Trophoblast cell (in vitro differentiated cells and primary cell): ENCODE measurements at regions not wholly inside any gene's neighbourhood (a gene's known extent, or its start where the extent isn't known, plus 50 kb on each side); places are given as distances from the start of the nearest gene placed in this dataset.

Experiments used
- DNase-seq, 2 donors: peaks; one replicate each; pipeline ENCODE4 v3.0.0-alpha.2; 2016
- H2AFZ ChIP-seq: 2 replicates; pipeline ENCODE4 v1.6.1; 2013; ENCODE audit warnings: low read length, moderate library complexity, mild to moderate bottlenecking; ENCODE audit not compliant: insufficient read depth, poor library complexity
- H2AK5ac ChIP-seq: 2 replicates; pipeline ENCODE4 v1.6.1; 2013; ENCODE audit warnings: mild to moderate bottlenecking, low read length
- H2BK120ac ChIP-seq: 2 replicates; pipeline ENCODE4 v1.6.1; 2013; ENCODE audit warnings: low read length, mild to moderate bottlenecking, moderate library complexity; ENCODE audit not compliant: insufficient read depth, poor library complexity
- H2BK12ac ChIP-seq: 2 replicates; pipeline ENCODE4 v1.6.1; 2013; ENCODE audit warnings: mild to moderate bottlenecking, low read length, moderate library complexity
- H2BK5ac ChIP-seq: 2 replicates; pipeline ENCODE4 v1.6.1; 2013; ENCODE audit warnings: low read length, low read depth, moderate library complexity, mild to moderate bottlenecking; ENCODE audit not compliant: poor library complexity
- H3K14ac ChIP-seq: 2 replicates; pipeline ENCODE4 v1.6.1; 2013; ENCODE audit warnings: mild to moderate bottlenecking, low read length
- H3K18ac ChIP-seq: 2 replicates; pipeline ENCODE4 v1.6.1; 2013; ENCODE audit warnings: mild to moderate bottlenecking, low read length
- H3K23ac ChIP-seq: 2 replicates; pipeline ENCODE4 v1.6.1; 2013; ENCODE audit warnings: low read length
- H3K27ac ChIP-seq: 2 replicates; pipeline ENCODE4 v1.5.1; 2013; ENCODE audit warnings: low read depth, mild to moderate bottlenecking, inconsistent platforms, low read length, moderate library complexity
- H3K27me3 ChIP-seq: 2 replicates; pipeline ENCODE4 v1.6.1; 2013; ENCODE audit warnings: inconsistent platforms, mild to moderate bottlenecking, low read length, moderate library complexity; ENCODE audit not compliant: insufficient read depth
- H3K36me3 ChIP-seq, 2 experiments: 1 replicate in 1 of 2; 2 replicates in 1 of 2; pipeline ENCODE4 v1.6.1; 2013; ENCODE audit warnings: low read length in 2 of 2, mild to moderate bottlenecking in 2 of 2, moderate library complexity in 1 of 2; ENCODE audit not compliant: insufficient read depth in 2 of 2, control insufficient read depth in 1 of 2
- H3K4ac ChIP-seq: 2 replicates; pipeline ENCODE4 v1.6.1; 2013; ENCODE audit warnings: low read depth, mild to moderate bottlenecking, low read length, moderate library complexity
- H3K4me1 ChIP-seq, 2 experiments: 1 replicate in 1 of 2; 2 replicates in 1 of 2; pipeline ENCODE4 v1.6.1; 2013; ENCODE audit warnings: low read length in 2 of 2, mild to moderate bottlenecking in 2 of 2, moderate library complexity in 1 of 2; ENCODE audit not compliant: insufficient read depth in 2 of 2, control insufficient read depth in 1 of 2
- H3K4me2 ChIP-seq: 2 replicates; pipeline ENCODE4 v1.6.1; 2013; ENCODE audit warnings: inconsistent platforms, mild to moderate bottlenecking, low read length, moderate library complexity
- H3K4me3 ChIP-seq: 2 replicates; pipeline ENCODE4 v1.5.1; 2013; ENCODE audit warnings: mild to moderate bottlenecking, low read depth, low read length, inconsistent platforms
- H3K79me1 ChIP-seq: one replicate; pipeline ENCODE4 v1.6.1; 2013; ENCODE audit warnings: low read length
- H3K79me2 ChIP-seq: 2 replicates; pipeline ENCODE4 v1.6.1; 2013; ENCODE audit warnings: low read length, mild to moderate bottlenecking; ENCODE audit not compliant: control insufficient read depth, insufficient read depth, poor library complexity
- H3K9ac ChIP-seq: 2 replicates; pipeline ENCODE4 v1.6.1; 2013; ENCODE audit warnings: mild to moderate bottlenecking, low read length
- H3K9me3 ChIP-seq: 2 replicates; pipeline ENCODE4 v1.6.1; 2013; ENCODE audit warnings: low read depth, mild to moderate bottlenecking, control low read depth, inconsistent platforms, low read length; ENCODE audit not compliant: insufficient read depth
- H4K12ac ChIP-seq: 2 replicates; pipeline ENCODE4 v1.6.1; 2013; ENCODE audit warnings: low read depth, mild to moderate bottlenecking, low read length, moderate library complexity
- H4K8ac ChIP-seq: 2 replicates; pipeline ENCODE4 v1.6.1; 2013; ENCODE audit warnings: low read depth, mild to moderate bottlenecking, low read length, moderate library complexity
- H4K91ac ChIP-seq: one replicate; pipeline ENCODE4 v1.6.1; 2013; ENCODE audit warnings: low read depth, mild to moderate bottlenecking, low read length, moderate library complexity
- WGBS: extraction: QIAGEN DNeasy Blood & Tissue Kit; methylation state at CpG from one replicate; pipeline ENCODE4 v1.1.7; 2013; ENCODE audit warnings: missing lambda C conversion rate; ENCODE audit not compliant: insufficient read length, insufficient coverage; ENCODE audit errors: extremely low coverage; 5-methylcytosine and 5-hydroxymethylcytosine counted together

GRCh38 chr4:16353165-16353564 lies 126.9 kb upstream of the TAPT1 start:
- H3K14ac ChIP-seq = no peak overlapping the region
- H3K23ac ChIP-seq = no peak overlapping the region
- no peak overlapping the region for H4K12ac ChIP-seq
- no peak overlapping the region for H3K18ac ChIP-seq
- H4K8ac ChIP-seq = no peak overlapping the region
- H3K79me1 ChIP-seq = no peaks in the 10 kb centered on the region
- no peak overlapping the region for H2AFZ ChIP-seq
- no CpG with 5 or more reads among the region's 5 CpGs for WGBS
- H2BK120ac ChIP-seq = no peak overlapping the region
- H3K4ac ChIP-seq = no peak overlapping the region
- no peak overlapping the region for H4K91ac ChIP-seq
- no peaks in the 10 kb centered on the region for H3K27me3 ChIP-seq
- H2BK12ac ChIP-seq = no peak overlapping the region
- H2BK5ac ChIP-seq = no peak overlapping the region
- H3K9me3 ChIP-seq = no peaks in the 10 kb centered on the region
- no peaks in the 10 kb centered on the region for H3K4me1 ChIP-seq
- H3K36me3 ChIP-seq = no peaks in the 10 kb centered on the region
- H3K4me3 ChIP-seq = no peak overlapping the region
- H3K4me2 ChIP-seq = no peak overlapping the region
- H2AK5ac ChIP-seq = no peak overlapping the region
- DNase-seq = no peak
- no peaks in the 10 kb centered on the region for H3K79me2 ChIP-seq
- no peak overlapping the region for H3K9ac ChIP-seq
- no peak overlapping the region for H3K27ac ChIP-seq

- Histone ChIP-seq H3K79me2 (no peaks in the 10 kb centered on the region), H3K14ac (no peak overlapping the region), H2AK5ac (no peak overlapping the region), H3K18ac (no peak overlapping the region), H3K9ac (no peak overlapping the region), H3K9me3 (no peaks in the 10 kb centered on the region), H4K91ac (no peak overlapping the region), H3K4me1 (no peaks in the 10 kb centered on the region), H3K27me3 (no peaks in the 10 kb centered on the region), H3K27ac (no peak overlapping the region), H2BK12ac (no peak overlapping the region), H3K4ac (no peak overlapping the region), H4K12ac (no peak overlapping the region), H4K8ac (no peak overlapping the region), H3K23ac (no peak overlapping the region), H3K4me2 (no peak overlapping the region), H3K4me3 (no peak overlapping the region), H3K36me3 (no peaks in the 10 kb centered on the region), H2BK120ac (no peak overlapping the region), H3K79me1 (no peaks in the 10 kb centered on the region), H2AFZ (no peak overlapping the region), H2BK5ac (no peak overlapping the region)
- no CpG with 5 or more reads among the region's 8 CpGs for WGBS
- no peak for DNase-seq
Observed at GRCh38 chr4:16351161-16351560, 124.9 kb upstream of the TAPT1 start.

GRCh38 chr4:16344853-16345252 lies 118.6 kb upstream of the TAPT1 start:
- Histone ChIP-seq H2BK5ac (no peak overlapping the region), H3K79me2 (no peaks in the 10 kb centered on the region), H3K9me3 (no peaks in the 10 kb centered on the region)

GRCh38 chr4:16337936-16338335 lies 111.7 kb upstream of the TAPT1 start:
- Histone ChIP-seq H4K91ac (no peak overlapping the region), H2BK120ac (no peak overlapping the region), H3K23ac (no peak overlapping the region), H3K79me1 (no peaks in the 10 kb centered on the region), H3K4me3 (no peak overlapping the region), H3K4me2 (no peak overlapping the region), H2AFZ (no peak overlapping the region), H3K27me3 (no peaks in the 10 kb centered on the region), H2BK5ac (no peak overlapping the region), H3K9ac (peak overlapping the region; percentile 27), H3K27ac (no peak overlapping the region), H2BK12ac (no peak overlapping the region), H4K8ac (no peak overlapping the region), H3K9me3 (no peaks in the 10 kb centered on the region), H2AK5ac (no peak overlapping the region), H3K4me1 (no peaks in the 10 kb centered on the region), H3K36me3 (no peaks in the 10 kb centered on the region), H3K14ac (no peak overlapping the region), H3K18ac (no peak overlapping the region), H3K79me2 (no peaks in the 10 kb centered on the region), H3K4ac (no peak overlapping the region), H4K12ac (no peak overlapping the region)
- DNase-seq = no peak
- WGBS = no CpG with 5 or more reads among the region's 2 CpGs

More at GRCh38 chr4:16344853-16345252, 118.6 kb upstream of the TAPT1 start:
- H3K27ac ChIP-seq = no peak overlapping the region
- H4K8ac ChIP-seq = no peak overlapping the region
- H2AFZ ChIP-seq = no peak overlapping the region
- H3K36me3 ChIP-seq = no peaks in the 10 kb centered on the region
- H3K4me1 ChIP-seq = no peaks in the 10 kb centered on the region
- no peak overlapping the region for H4K91ac ChIP-seq
- H3K23ac ChIP-seq = no peak overlapping the region
- no peaks in the 10 kb centered on the region for H3K79me1 ChIP-seq
- no peak overlapping the region for H3K4me2 ChIP-seq
- no peak overlapping the region for H2BK120ac ChIP-seq
- H3K4ac ChIP-seq = no peak overlapping the region
- H3K18ac ChIP-seq = no peak overlapping the region
- no peak overlapping the region for H2AK5ac ChIP-seq
- no CpG with 5 or more reads among the region's 1 CpG for WGBS
- H4K12ac ChIP-seq = no peak overlapping the region
- no peak overlapping the region for H2BK12ac ChIP-seq
- H3K4me3 ChIP-seq = no peak overlapping the region
- no peaks in the 10 kb centered on the region for H3K27me3 ChIP-seq
- no peak for DNase-seq
- no peak overlapping the region for H3K14ac ChIP-seq
- no peak overlapping the region for H3K9ac ChIP-seq
